Ovary (tissue), 7 donors: ENCODE measurements at regions not wholly inside any gene's neighbourhood (a gene's known extent, or its start where the extent isn't known, plus 50 kb on each side); places are given as distances from the start of the nearest gene placed in this dataset.

Source experiments
- DNase-seq, 5 donors: peaks; one replicate each; pipeline ENCODE4 v3.0.0-alpha.2; 2019 to 2020
- H3K27ac ChIP-seq, 2 donors: fragments of 200-600 bp; one replicate each; pipeline versions ENCODE4 v1.5.1 to v1.8.0; 2019 to 2022
- H3K27me3 ChIP-seq: fragments of 200-600 bp; one replicate; pipeline ENCODE4 v1.8.0; 2022
- H3K36me3 ChIP-seq: fragments of 200-600 bp; sonication (generic); one replicate; pipeline ENCODE4 v1.5.1; 2019
- H3K4me1 ChIP-seq: one replicate; pipeline ENCODE4 v1.8.1; 2013; ENCODE audit warnings: mild to moderate bottlenecking, moderate library complexity; ENCODE audit not compliant: insufficient read depth
- H3K4me3 ChIP-seq: fragments of 200-600 bp; sonication (generic); one replicate; pipeline ENCODE4 v1.5.1; 2017
- H3K9me3 ChIP-seq, 2 donors: fragments of 200-600 bp in 1 of 2; sonication (generic) in 1 of 2; one replicate each; pipeline versions ENCODE4 v1.5.1 to v1.8.1; 2013 to 2019; ENCODE audit warnings: mild to moderate bottlenecking in 1 of 2, moderate library complexity in 1 of 2
- CTCF ChIP-seq, 3 donors: fragments of 450-650 bp in 2 of 3; fragments of 200-600 bp in 1 of 3; IDR thresholded peaks; one replicate each; pipeline versions ENCODE4 v1.5.1 to v1.8.0; 2016 to 2022; ENCODE audit warnings: antibody characterized with exemption in 3 of 3, mild to moderate bottlenecking in 1 of 3
- EP300 ChIP-seq: sonication (generic); formaldehyde crosslinking; IDR thresholded peaks from one replicate; pipeline ENCODE4 v1.6.1; 2017; ENCODE audit warnings: antibody characterized with exemption
- POLR2A ChIP-seq: fragments of 450-650 bp; IDR thresholded peaks from one replicate; pipeline ENCODE4 v1.6.1; 2017; ENCODE audit warnings: antibody characterized with exemption, mild to moderate bottlenecking, moderate library complexity
- WGBS, 3 donors: extraction: QIAGEN DNeasy Blood & Tissue Kit in 1 of 3; methylation state at CpG; one replicate each; pipeline versions ENCODE4 v1.1.5 to v1.1.7; 2013 to 2017; 5-methylcytosine and 5-hydroxymethylcytosine counted together
- intact Hi-C, 4 donors: fragments of 100-400 bp; cut with DNase I; formaldehyde crosslinking; loops; one replicate each; pipeline versions ENCODE4 v1.11.0 to v1.15.1; 2022 to 2023
- donor health status: DM: no; HTN: no; CAD: no; lungs with moderate emphysema.
- donor health status: DM: no; HTN: no; CAD: no.
- donor health status: Bipolar disorder and iron deficiency.
- donor health status: DM: no; HTN: no; CAD: no.
- donor health status: DM: yes; HTN: yes; CAD: no.

- Histone ChIP-seq H3K27ac (no peak overlapping the region), H3K36me3 (no peaks in the 10 kb centered on the region), H3K9me3 (no peaks in the 10 kb centered on the region), H3K27me3 (no peaks in the 10 kb centered on the region), H3K4me3 (no peak overlapping the region), H3K4me1 (no peaks in the 10 kb centered on the region)
- TF ChIP-seq POLR2A, result no peak
- no peak for TF ChIP-seq EP300
- TF ChIP-seq CTCF (IDR thresholded peaks at IDR 0.05), result no peak
- DNase-seq, result no peak
- intact Hi-C loops, result no loop called here
- 81% methylated on average over 7 of the region's 7 CpGs for WGBS, 3 donors
These were observed 465.9 kb upstream of the TBX3 start for GRCh38 chr12:115149685-115150378.

- intact Hi-C loops, result no loop called here
- Histone ChIP-seq H3K4me3 (no peak overlapping the region), H3K9me3 (no peaks in the 10 kb centered on the region), H3K4me1 (no peaks in the 10 kb centered on the region), H3K36me3 (no peaks in the 10 kb centered on the region), H3K27me3 (no peaks in the 10 kb centered on the region), H3K27ac (no peak overlapping the region)
- DNase-seq, result no peak
- 91 to 96% (median 96%) methylated on average over 2 of the region's 2 CpGs for WGBS, 3 donors
- TF ChIP-seq CTCF (IDR thresholded peaks at IDR 0.05) (no peak), EP300 (no peak), POLR2A (no peak)
These were observed 465.3 kb upstream of the TBX3 start for GRCh38 chr12:115149279-115149678.

GRCh38 chr12:115147916-115148315 is 463.9 kb upstream of the TBX3 start:
- Histone ChIP-seq H3K27me3 (no peaks in the 10 kb centered on the region), H3K9me3 (no peaks in the 10 kb centered on the region), H3K36me3 (no peaks in the 10 kb centered on the region), H3K4me3 (no peak overlapping the region), H3K27ac (no peak overlapping the region), H3K4me1 (no peaks in the 10 kb centered on the region)
- WGBS, 3 donors, result 85 to 89% (median 86%) methylated on average over 2 of the region's 2 CpGs
- TF ChIP-seq CTCF (IDR thresholded peaks at IDR 0.05), result no peak
- no peak for TF ChIP-seq EP300
- no peak for TF ChIP-seq POLR2A
- no peak for DNase-seq
- intact Hi-C loops, result no loop called here

GRCh38 chr12:115146453-115146852 is 462.5 kb upstream of the TBX3 start:
- WGBS, 3 donors, result 90 to 93% (median 92%) methylated on average over 2 of the region's 2 CpGs
- intact Hi-C loops, result no loop called here
- Histone ChIP-seq H3K27me3 (no peaks in the 10 kb centered on the region), H3K36me3 (no peaks in the 10 kb centered on the region), H3K4me3 (no peak overlapping the region), H3K9me3 (no peaks in the 10 kb centered on the region), H3K27ac (no peak overlapping the region), H3K4me1 (no peaks in the 10 kb centered on the region)
- DNase-seq, result no peak
- TF ChIP-seq POLR2A (no peak), CTCF (IDR thresholded peaks at IDR 0.05) (no peak), EP300 (no peak)
